Fibroblast of mammary gland (primary cell): ENCODE measurements at regions not wholly inside any gene's neighbourhood (a gene's known extent, or its start where the extent isn't known, plus 50 kb on each side); places are given as distances from the start of the nearest gene placed in this dataset.

Experiments
- DNase-seq: peaks from one replicate; pipeline ENCODE4 v3.0.0-alpha.2; 2010; ENCODE audit warnings: low read depth
- H3K4me3 ChIP-seq: 2 replicates; pipeline ENCODE4 v1.5.1; 2011; ENCODE audit warnings: low read depth, mild to moderate bottlenecking, low read length, moderate library complexity; ENCODE audit not compliant: control insufficient read depth
- CTCF ChIP-seq: conservative IDR thresholded peaks from 2 replicates; pipeline ENCODE4 v1.5.1; 2011; ENCODE audit warnings: low read depth, low read length, inconsistent platforms; ENCODE audit not compliant: control insufficient read depth, insufficient read depth

DNA sequence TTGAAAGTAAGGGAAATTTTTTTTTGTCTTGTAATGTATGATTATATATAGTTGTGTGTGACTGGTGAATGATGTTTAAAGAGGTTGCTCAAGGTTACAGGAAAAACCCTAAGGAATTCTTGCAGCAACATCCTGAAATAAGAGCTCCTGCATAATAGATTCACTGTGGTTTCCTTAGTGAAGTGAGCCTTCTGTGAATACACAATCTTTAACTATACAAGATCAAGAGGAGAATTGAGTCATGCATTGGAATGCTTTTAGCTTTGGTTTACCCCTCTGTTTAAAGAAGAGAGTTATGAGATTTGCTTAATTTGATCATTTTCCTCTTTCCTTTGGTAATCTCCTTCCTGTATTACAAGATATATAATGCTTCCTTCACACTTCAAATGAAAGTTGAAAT lies 141.6 kb upstream of the EYA4 start:
- no peak for TF ChIP-seq CTCF
- H3K4me3 ChIP-seq, result no peak overlapping the region
- peak; percentile 87 for DNase-seq

GRCh38 chr6:133100865-133101264 lies 140.3 kb upstream of the EYA4 start:
- no peak overlapping the region for H3K4me3 ChIP-seq
- no peak for DNase-seq
- no peak for TF ChIP-seq CTCF

GRCh38 chr6:133101790-133102189 lies 139.4 kb upstream of the EYA4 start:
- peak; percentile 13 for DNase-seq
- no peak for TF ChIP-seq CTCF
- no peak overlapping the region for H3K4me3 ChIP-seq

GRCh38 chr6:133106934-133107333 lies 134.2 kb upstream of the EYA4 start:
- no peak overlapping the region for H3K4me3 ChIP-seq
- DNase-seq, result no peak
- no peak for TF ChIP-seq CTCF

DNA sequence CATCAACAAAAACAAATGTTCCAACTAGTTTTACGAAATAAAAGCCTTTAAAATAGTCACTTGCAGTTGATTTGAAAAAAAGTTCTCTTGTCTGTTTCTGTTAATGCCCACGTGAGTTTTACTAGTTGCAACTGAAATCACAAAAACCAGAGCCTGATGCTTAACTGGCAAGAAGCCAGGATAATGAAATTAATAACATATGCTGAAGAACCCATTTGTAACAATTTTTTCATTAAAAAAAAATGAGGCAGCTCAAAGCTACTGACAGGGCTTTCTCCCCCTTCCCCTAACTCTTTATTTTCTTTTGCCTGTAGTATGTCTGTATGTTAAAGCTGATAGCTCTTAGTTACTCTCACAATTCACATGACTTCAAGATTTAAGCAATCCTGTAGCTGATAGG lies 132.7 kb upstream of the EYA4 start:
- no peak for TF ChIP-seq CTCF
- no peak overlapping the region for H3K4me3 ChIP-seq
- DNase-seq, result peak; percentile 38

DNA sequence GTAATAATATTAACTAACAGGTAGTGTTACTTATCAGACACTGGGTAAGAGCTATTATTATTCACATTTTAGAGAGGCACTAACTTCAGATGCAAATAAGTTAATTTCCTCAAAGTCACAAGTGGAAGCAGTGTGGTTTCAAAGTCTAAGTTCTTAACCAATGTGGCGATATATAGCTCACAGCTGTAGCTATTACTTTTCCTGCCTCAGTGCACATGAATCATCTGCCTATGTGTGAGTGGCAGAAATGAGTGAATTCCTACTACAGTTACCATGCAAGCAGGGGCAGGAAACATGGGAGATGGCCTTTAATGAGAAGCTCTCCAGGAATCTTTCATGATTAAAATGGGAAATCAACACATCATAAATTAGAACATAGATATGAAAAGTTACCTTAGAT lies 126.2 kb upstream of the EYA4 start:
- TF ChIP-seq CTCF, result no peak
- no peak for DNase-seq
- H3K4me3 ChIP-seq, result no peak overlapping the region

- TF ChIP-seq CTCF, result no peak
- no peak for DNase-seq
- H3K4me3 ChIP-seq, result no peak overlapping the region
These were observed 125.2 kb upstream of the EYA4 start for GRCh38 chr6:133115946-133116345.
